GDM1 (cell line): ENCODE measurements at regions not wholly inside any gene's neighbourhood (a gene's known extent, or its start where the extent isn't known, plus 50 kb on each side); places are given as distances from the start of the nearest gene placed in this dataset.

ENCODE experiments used
- DNase-seq: peaks from one replicate; lab custom pipeline; 2025; lab: John Stamatoyannopoulos, UW

DNA sequence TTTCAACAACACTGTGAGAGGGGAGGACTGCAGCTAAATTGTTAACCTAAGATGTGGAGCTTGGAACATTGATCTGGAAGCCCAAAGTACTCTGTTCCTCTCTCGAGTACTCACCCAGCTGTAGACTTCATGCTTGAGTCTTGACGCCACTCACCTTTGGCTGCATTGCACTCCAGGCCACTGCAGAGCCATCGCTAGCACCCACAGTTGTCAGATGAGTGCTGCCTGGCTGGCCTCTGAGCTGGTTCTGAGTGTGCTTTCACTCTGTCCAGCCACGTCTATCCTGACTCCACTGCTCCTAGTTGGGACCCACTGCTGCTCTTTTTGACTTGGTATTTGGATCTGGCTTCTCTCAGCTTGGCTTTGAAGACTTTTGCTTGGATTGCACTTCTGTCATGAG, 552.1 kb downstream of the DCDC2C start:
- DNase-seq: no peak

DNA sequence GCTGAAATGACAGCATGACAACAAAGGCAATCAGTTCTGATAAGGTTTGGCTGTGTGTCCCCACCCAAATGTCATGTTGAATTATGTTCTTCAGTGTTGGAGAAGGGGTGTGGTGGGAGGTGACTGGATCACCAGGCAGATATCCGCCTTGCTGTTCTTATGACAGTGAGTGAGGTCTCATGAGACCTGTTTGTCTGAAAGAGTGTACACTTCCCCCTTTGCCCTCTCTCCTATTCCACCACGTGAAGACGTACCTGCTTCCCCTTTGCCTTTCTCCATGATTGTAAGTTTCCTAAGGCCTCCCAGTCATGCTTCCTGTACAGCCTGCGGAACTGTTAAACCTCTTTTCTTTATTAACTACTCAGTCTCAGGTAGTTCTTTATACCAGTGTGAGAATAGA, 553.0 kb downstream of the DCDC2C start:
- no peak for DNase-seq

DNA sequence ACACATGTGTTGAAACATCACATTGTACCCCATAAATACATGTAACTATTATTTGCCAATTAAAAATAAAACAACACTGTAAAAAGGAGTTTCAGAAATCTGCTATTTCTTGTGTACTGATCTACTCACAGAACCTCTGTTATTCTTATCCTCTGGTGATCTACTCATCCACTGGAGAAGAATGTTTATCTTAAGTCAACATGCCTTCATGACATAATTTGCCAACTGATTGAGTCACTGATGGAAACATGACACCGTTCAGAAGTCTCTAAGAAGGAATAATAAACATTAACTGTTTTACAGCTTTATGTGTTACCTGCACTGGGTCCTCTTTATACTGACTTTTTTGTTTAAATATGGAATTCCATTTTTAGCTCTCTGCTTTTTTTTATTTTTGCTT, 555.2 kb downstream of the DCDC2C start:
- no peak for DNase-seq

DNA sequence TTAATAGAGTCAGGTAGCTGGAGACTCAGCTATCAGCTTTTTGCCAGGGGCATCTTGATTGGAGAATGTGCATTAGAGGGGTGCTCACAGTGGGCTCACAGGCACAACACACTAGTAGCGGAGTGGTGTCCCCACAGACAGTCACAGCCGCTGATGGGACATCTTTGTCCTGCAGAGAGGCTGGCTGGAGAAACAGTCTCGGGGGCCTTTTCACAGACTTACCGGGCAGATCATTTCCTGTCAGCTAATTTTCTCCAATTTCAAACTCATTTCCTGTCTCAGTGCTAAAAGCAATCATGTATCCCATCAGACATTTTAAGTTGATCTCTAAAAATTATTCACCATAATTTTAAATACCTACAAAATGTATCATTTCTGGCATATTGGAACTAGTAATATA, 562.6 kb downstream of the DCDC2C start:
- no peak for DNase-seq

DNA sequence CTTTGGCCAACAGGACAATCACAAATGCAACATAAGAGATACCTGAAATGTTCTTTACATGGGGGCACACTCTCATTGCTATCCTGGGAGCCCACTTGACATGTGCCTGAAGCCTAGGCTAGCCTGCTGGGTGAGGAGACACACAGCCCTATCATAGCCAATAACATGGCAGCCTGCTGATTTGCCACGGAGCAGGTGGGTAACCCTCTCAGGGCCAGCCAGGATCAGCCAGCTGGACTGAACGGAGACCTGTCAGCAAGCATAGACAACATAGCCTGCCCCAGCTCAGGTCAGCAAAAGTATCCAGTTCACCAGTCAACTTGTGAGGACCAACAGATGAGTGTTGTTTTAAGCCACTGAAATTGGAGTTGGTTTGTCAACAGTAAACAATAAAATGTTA, 566.5 kb downstream of the DCDC2C start:
- no peak for DNase-seq

DNA sequence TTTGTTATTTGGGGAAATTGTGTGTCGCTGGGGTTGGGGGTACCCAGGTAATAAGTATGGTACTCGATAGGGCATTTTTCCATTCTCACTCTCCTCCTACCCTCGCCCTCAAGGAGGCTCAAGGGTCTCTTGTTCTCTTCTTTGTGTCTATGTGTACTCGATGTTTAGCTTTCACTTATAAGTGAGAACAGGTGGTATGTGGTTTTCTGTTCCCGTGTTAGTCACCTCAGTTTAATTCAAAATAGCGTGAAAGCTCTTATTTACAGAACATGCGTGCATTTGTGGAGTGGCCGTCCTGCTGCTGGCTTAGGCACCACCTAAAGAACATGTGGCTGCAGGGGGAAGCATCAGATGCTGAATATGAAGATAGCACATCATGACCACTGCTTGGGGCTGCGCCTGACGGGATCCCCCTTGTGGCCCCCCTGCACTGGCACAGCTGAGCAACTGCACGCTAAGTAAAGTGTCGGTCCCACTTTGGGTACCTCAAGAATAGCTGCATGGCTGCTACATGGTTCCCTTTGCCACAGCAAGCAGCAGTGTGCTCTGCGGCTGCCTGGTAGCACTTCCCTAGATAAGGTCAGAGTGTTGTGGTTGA, 569.0 kb downstream of the DCDC2C start:
- no peak for DNase-seq

DNA sequence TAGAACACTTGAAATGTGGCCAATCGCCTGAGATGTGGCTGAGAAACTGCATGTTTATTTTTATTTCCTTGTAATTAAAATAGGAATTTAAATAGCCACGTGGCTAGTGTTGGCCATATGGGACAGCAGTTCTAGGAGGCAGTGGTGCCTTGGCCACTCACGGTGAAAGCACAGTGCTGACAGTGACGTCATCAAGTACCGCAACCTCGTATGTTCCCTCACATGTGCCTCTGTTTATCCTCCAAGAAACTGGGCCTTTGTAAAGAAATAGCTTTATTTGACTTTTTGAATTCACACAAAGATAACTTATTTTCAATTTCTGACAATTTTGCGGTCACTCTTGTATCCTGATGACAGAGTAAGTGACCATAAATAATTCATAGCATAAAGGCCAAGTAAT, 575.0 kb downstream of the DCDC2C start:
- DNase-seq: no peak

DNA sequence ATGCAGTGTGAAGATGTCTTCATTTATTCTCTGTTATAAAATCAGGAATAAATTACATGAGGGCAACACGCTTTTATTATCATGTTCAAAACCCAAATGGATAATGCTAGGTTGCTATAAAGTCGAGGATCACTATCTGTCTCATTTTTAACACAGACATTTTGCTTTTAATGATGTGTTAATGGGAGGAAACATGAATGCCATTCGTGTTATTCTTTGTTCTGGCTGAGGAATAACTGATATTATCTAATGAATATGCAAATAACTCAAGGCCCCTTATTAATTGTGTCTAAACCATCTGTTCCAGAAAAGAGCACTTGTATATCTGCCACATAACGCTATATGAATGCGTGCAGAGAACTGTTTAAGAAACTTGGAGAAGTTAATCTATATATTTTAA, 576.1 kb downstream of the DCDC2C start:
- DNase-seq: no peak

DNA sequence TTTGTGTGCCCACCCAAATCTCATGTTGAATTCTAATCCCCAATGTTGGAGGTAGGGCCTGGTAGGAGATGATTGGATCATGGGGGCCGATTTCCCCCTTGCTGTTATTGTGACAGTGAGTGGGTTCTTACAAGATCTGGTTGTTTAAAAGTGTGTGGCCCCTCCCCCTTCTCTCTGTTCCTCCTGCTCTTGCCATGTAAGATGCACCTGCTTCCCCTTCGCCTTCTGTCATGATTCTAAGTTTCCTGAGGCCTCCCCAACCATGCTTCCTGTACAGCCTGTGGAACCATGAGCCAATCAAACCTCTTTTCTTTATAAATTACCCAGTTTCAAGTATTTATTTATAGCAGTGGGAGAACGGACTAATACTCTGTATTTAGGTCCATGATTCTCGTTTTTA, 588.1 kb downstream of the DCDC2C start:
- no peak for DNase-seq

DNA sequence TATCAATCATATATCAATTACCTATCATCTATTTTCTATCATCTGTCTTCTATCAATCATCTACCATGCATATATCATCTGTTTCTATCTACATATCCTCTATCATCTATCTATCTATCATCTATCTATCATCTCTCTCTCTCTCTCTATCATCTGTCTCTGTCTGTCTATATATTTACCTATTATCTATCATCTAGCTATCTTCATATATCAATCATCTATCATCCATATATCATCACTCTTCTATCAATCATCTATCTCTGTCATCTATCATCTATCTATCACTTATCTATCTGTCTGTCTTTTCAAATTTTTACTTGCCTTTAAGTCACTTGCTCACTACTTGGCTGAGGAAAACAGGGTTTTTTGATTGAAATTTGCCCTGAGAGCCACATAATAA, 592.3 kb downstream of the DCDC2C start:
- DNase-seq: no peak

DNA sequence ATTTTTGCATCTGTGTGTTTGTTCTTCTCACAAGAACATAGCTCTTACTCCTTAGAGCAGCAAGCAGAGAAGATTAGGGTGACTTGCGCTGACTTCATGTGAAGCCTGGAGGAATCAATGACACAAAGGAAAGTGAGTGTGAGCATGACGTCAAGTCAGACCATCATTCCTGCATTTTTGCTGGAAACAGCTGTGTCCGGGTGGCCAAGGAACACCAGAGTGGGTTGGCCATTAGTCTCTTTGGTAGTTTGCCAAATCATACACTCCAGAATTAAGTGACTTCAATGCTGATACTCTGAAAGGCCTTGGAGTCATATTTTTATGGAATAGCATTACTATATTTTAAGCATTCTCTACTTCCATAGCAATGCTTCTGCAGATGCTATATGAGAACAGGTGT, 597.2 kb downstream of the DCDC2C start:
- no peak for DNase-seq

DNA sequence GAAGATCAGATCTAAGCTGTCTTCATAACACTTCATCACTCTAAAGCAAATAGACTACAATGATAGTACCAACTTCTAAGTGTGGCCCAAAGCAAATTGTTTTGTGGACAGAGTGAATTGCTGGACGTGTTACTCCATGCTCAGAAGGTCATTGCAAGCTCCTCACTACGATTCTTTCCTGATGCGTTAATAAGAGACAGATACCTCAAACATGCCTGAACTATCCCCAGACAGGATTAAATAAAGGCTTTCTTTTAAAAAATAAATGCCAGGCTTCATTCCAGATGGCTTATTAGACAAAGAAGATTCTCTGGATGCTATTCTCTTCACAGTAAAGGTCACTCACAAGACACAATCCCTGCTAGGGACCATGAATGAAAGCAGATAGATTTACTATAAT, 621.2 kb downstream of the DCDC2C start:
- no peak for DNase-seq

DNA sequence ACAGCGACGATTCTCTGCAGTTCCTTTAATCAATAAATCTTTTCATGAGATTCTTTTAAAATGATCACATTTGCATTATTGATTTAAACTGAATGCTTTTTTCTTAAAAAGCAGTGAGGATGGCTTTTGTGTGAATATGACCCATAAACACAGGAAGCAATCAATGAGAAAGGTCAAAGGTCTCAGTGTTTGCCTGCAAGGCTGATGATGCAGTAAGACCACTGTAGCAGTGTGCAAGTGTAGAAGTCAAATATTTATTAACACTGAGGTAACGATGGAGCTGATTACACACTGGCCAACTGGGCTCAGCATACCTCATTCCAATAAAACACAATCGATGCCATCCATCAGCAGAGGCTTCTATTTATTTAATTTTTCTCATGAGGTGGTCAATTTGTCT, 633.5 kb downstream of the DCDC2C start:
- DNase-seq: no peak

DNA sequence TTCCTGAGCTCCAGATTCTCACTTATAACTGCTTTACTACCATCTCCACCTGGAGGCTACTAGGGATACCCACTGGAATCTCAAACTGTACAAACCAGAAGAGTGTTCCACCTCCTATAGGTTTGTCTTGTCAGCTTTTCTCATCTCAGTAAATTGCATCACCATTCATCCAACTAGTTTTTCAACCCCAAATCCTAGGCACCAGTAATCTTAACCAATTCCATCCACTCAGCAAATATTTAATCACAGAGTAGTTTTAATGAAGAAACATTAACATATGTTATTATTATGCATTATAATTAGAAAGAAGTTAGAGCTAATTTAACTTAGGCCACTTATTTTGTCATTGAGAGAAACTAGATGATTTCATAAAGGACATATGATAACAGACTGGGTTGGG, 635.0 kb downstream of the DCDC2C start:
- DNase-seq: no peak

DNA sequence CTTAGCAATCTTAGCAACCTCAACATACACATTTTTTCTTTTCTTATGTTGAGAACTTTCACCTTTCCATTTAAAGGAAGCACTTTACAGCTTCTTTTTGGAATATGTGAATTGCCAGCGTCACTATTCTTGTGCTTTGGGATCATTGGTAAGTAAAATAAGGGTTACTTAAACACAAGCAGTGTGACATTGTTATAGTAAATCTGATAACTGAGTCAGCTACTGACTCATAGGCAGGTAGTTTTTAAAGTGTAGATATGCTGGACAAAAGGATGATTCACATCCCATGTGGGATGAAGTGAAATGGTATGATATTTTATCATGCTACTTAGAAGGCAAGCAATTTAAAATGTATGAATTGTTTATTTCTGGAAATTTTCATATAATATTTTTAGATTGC, 637.2 kb downstream of the DCDC2C start:
- DNase-seq: no peak

DNA sequence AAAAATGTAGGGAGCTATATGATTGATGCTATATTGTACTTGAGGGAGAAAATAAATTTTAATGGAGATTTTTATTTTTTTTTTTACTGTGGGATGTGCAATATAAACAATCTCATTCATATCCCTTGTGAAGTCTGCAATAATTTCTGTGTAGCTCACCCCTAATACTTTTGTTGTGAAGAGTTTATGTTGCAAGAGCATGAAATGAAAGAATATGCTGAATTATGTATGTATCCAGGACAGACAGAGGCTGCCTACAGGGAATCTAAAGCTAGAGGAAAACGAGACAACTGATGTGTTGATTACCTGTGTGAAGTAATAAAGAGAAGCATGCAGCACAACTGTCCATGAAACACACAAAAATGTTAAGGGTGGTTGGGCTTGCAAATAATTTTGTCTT, 643.3 kb downstream of the DCDC2C start:
- DNase-seq: no peak

DNA sequence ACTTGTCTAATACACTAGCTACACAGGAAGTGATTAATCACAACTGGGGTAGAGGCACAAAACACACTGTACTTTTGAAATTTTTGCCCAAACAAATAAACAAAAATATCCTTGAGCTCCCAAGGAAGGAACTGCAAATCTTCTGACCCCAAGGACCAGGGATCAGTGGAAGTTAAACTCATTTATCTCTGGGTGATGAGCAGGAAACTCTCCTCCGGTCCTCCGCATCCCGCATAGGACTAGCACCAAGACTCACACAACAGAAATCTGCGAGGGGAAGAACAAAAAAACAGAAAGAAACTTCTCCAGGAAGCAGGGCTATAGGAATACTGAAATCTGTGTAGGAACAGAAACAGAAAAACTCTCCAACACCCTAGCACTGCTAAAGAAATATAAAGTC, 650.3 kb downstream of the DCDC2C start:
- no peak for DNase-seq

DNA sequence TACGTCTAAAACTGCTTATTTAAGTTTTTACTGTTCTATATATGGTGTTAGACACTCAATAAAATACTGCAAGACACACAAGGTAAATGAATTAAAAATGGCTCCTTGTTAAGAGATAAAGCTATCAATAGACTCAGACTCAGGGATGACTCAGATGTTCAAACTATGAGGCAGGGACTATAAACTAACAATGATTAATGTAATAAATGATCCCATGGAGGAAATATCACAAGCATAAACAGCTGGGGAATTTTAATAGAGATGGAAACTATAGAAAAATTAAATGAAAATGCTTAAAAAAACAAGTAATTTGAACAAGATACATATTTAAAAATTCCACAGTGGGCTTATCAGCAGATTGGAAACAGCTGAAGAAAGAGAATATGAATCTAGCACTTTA, 650.8 kb downstream of the DCDC2C start:
- no peak for DNase-seq

DNA sequence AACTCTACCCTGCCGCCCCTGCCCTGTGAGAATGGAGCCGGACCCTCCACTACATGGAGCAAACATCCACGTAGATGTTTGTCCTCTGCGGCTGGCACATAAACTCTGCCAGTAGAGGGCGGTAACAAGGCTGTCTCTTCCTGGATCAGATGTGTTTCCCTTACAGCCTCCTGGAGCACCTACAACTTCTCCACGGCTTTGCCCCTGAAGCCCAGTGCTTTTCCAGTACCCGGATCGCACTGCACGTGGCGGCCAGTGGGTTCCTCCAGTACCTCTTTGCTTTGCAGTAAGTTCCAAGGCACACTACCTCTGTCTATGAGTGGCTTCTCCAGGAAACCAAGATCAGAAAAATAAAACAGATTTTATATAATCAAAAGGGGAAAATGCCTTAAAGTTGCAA, 651.3 kb downstream of the DCDC2C start:
- no peak for DNase-seq

DNA sequence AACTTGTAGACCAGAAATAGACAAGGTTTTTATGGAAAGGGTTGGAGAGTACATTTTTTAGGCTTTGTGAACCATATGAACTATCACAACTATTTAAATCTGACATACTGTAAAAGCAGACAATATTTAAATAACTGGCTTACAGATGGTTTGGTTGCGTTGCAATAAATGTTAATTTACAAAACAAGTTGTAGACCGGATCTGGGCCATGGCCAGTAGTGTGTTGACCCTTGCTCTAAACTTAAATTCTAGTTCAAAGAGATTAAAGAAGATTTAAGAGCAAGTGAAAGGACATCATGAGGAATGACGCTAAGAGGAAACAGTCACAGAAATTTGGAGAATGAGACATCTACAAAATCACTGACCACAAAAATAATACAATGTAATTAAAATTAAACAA, 652.7 kb downstream of the DCDC2C start:
- DNase-seq: no peak

DNA sequence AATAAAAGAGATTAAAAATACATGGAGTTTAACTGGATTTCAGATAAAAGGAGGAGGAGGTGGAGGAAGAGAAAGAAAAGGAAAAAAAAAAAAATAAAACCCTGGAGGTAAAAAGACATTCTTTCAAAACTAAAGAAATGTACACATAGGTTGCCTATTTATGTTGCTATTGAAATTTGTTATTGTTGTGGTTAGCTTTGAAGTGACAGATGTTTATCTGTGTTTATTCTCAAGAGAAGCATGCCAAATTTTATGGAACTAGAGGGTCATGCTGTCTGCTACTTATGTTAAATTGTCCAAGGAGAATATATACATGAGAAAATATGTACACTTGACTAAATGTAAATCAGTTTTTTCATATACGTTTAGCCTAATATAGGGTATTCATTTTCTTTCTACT, 653.2 kb downstream of the DCDC2C start:
- no peak for DNase-seq

DNA sequence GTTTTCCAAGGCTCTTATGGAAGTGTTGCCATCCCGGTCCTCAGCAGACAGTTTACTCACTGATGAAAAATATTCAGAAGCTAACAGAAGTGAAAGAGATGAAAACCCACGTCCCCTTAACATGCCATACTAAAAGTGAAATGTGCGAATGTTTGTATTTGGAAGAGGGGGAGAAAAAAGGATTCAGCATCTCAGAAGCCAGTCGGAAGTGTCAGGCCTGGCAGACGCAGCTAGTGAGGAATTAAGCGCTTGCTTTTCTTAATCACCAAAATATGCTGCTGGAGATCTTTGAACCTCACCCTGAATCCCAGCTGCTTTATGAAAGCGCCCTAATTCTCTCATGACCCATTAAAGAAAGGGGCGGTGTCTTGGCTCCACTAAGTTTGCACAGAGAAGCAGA, 653.7 kb downstream of the DCDC2C start:
- no peak for DNase-seq

DNA sequence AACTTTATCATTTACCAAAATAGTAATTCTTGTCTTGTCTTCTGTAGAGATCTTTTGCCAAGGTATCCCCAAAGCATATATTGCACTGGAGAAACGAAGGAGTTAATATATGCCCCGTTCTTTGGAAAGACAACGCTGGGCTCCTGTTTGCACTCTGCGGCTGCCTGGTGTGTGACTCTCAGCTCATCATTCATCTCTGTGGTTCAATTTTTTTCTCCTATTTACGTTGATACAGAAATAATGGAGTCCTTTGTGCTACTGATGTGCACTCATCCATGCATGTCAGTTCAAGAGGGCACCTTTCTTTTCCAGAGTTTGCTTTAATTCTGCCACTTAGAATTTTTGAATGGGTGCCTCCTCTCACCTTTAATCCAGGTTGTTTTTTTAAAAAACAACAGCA, 655.5 kb downstream of the DCDC2C start:
- no peak for DNase-seq

DNA sequence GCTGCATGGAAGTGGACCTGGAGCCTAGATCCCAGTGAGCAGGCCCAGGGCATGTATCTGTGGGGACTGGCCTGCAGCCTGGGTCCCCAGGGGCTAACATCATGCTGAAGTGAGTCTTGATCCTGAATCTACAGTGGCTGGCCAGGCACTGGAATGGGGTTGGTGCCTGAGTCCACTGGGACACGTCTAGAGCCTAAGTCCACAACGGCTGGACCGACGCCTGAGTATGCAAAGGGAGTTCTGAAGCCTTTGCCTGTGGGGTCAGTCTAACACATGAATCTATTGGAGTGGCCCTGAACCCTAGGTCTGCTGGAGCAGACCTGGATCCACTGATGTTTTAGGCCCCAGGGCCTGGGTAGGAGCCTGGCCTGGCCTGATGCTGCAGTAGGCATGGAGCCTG, 665.5 kb downstream of the DCDC2C start:
- DNase-seq: no peak

DNA sequence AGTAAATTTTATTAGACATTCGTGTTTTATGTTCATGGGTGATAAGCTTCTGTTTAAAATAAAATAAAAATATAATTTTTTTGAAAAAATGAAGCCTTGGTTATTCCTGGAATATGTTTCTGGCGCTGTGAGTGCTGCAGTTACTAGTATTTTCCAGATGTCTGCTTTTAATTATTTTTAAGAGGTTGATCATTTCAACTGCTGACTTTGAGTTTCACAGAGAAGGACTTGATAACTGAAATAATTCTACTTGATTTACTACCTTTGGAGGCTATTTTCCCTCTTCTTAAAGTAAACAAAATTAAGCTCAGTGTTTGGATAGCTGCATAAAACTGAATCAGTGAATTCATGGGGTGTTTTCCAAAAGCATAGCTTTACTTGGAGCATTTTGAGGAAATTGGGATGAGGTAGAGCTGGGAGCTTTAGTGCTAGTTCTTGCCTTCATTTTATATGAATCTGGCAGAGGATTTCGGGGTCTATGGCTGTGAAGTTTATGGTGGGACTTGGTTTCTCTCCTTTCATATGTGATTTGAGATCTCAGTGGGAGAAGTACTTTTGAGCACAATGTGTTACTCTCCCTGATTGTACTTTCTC, 666.5 kb downstream of the DCDC2C start:
- no peak for DNase-seq
